HFF-Myc (cell line): ENCODE measurements at regions not wholly inside any gene's neighbourhood (a gene's known extent, or its start where the extent isn't known, plus 50 kb on each side); places are given as distances from the start of the nearest gene placed in this dataset.

Source experiments
- DNase-seq: peaks from one replicate; pipeline ENCODE4 v3.0.0-alpha.2; 2011; ENCODE audit warnings: low read depth; ENCODE audit errors: extremely low read depth
- H3K4me3 ChIP-seq: replicated peaks from 2 replicates; pipeline ENCODE4 v1.5.1; 2011; ENCODE audit warnings: low read depth, mild to moderate bottlenecking, control low read depth, low read length
- CTCF ChIP-seq: IDR thresholded peaks from 2 replicates; pipeline ENCODE4 v1.5.1; 2012; ENCODE audit warnings: mild to moderate bottlenecking, low read depth, low read length, control low read depth; ENCODE audit errors: missing control alignments

DNA sequence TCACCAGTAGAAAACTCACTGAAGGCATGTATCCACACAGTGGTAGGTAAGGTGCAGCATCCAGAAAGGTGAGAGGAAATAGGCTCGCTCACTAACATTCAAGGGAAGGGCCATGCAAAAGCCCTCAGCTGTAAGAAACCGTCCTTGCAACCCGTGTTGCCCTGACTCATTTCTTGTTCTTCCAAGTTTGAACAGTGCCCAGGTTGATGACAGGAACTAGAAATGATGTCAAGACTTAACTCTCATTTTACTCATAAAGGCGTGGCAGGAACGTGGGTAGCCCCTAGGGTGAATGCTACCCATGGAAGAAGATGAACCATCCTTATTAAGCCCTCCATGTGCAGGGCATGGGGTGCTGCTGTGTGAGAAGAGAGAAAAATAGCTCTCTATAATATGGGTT is 187.6 kb downstream of the CD83 start:
- no peak for DNase-seq
- TF ChIP-seq CTCF, result no peak

DNA sequence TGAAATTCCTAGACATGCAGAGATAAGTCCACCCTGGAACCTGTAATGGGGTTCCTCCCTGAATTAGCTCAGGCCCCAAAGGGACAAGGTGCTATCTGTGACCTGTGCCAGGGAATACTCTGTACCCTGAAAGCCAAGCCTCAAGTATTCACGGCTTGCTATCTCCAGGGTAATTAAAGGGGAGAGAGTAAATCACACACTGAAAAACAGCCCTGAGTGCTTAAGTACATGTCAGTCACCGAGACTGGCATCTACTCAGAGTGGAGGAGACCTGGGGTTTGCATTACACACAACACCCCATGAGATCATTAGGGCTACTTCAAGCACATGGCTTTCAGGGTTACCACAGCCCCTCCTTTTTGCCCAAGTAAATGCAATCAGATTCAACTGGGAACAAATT is 188.1 kb downstream of the CD83 start:
- no peak for DNase-seq
- no peak overlapping the region for H3K4me3 ChIP-seq
- TF ChIP-seq CTCF, result no peak

More for the DNA sequence above, 187.6 kb downstream of the CD83 start:
- no peak overlapping the region for H3K4me3 ChIP-seq

GRCh38 chr6:14306151-14306906 is 188.8 kb downstream of the CD83 start:
- H3K4me3 ChIP-seq, result no peak overlapping the region
- no peak for TF ChIP-seq CTCF
- no peak for DNase-seq

GRCh38 chr6:14309516-14309915 is 191.9 kb downstream of the CD83 start:
- no peak overlapping the region for H3K4me3 ChIP-seq
- DNase-seq, result no peak
- no peak for TF ChIP-seq CTCF

- no peak for DNase-seq
- no peak overlapping the region for H3K4me3 ChIP-seq
- TF ChIP-seq CTCF, result no peak
Measured at GRCh38 chr6:14309951-14310445, 192.4 kb downstream of the CD83 start.

DNA sequence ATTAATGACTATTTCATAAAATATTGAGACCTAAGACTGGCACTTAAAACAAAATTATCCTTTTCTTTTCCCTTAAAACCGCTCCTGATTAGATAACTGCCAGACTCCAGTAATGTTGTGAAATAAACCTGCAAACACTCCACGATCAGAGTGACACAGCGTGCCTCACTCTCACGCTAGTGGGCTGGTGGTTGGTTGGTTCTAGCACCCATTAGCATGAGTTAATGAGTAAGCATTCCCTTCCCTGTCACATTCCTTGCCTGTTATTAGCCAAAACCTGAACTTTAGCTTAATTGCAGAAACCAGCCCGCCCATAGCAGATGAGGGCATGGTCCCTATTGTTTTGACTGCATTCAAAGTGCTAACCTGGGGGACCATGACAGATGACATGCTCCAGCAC is 193.4 kb downstream of the CD83 start:
- no peak for TF ChIP-seq CTCF
- DNase-seq, result no peak
- H3K4me3 ChIP-seq, result no peak overlapping the region

DNA sequence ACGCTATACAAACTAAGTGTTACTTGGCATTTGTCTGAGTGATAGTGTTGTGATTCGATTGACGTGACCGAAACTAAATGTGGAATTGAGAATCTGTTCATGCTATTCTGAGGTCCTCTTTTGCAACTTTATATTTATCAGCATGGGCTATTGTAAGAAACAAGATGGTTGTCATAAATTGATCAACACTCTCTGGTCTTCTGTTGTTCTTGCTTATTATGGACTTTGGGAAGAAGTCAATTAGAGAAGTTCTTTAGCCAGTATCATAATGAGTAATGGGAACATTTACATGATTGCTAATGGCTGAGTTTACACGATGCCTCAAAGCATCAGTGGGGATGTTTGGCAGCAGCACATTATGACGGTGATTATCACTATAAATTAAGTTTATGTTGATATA is 195.0 kb downstream of the CD83 start:
- H3K4me3 ChIP-seq, result no peak overlapping the region
- no peak for TF ChIP-seq CTCF
- DNase-seq, result no peak
